HFFc6 (cell line): ENCODE measurements at regions not wholly inside any gene's neighbourhood (a gene's known extent, or its start where the extent isn't known, plus 50 kb on each side); places are given as distances from the start of the nearest gene placed in this dataset.

Experiments used
- DNase-seq: peaks from one replicate; pipeline ENCODE4 v3.0.0-alpha.2; 2018
- H3K27ac Mint-ChIP-seq: 2 replicates; pipeline ENCODE4 v1.8.0; 2020; ENCODE audit warnings: mild to moderate bottlenecking, mixed read lengths
- H3K27me3 Mint-ChIP-seq: 2 replicates; pipeline ENCODE4 v1.8.0; 2021; ENCODE audit warnings: mild to moderate bottlenecking, moderate library complexity, mixed read lengths; ENCODE audit not compliant: insufficient read depth
- H3K36me3 Mint-ChIP-seq: 2 replicates; pipeline ENCODE4 v1.8.0; 2021; ENCODE audit warnings: low read depth, mixed read lengths
- H3K4me1 Mint-ChIP-seq: 2 replicates; pipeline ENCODE4 v1.8.0; 2020; ENCODE audit warnings: low read depth, mixed read lengths
- H3K4me3 Mint-ChIP-seq: 2 replicates; pipeline ENCODE4 v1.8.0; 2020; ENCODE audit warnings: mild to moderate bottlenecking, moderate library complexity, mixed read lengths
- H3K9me3 Mint-ChIP-seq: 2 replicates; pipeline ENCODE4 v1.8.0; 2020; ENCODE audit warnings: mild to moderate bottlenecking, mixed read lengths
- TF ChIP-seq, protein P1 (sequence below): fragments of 200-600 bp; sonication (generic); IDR thresholded peaks from 2 replicates; pipeline ENCODE4 v1.5.0; 2021; ENCODE audit warnings: antibody characterized with exemption, mild to moderate bottlenecking

GRCh38 chr1:38641661-38642060 is 217.9 kb downstream of the RRAGC start:
- TF ChIP-seq, protein P1, sequence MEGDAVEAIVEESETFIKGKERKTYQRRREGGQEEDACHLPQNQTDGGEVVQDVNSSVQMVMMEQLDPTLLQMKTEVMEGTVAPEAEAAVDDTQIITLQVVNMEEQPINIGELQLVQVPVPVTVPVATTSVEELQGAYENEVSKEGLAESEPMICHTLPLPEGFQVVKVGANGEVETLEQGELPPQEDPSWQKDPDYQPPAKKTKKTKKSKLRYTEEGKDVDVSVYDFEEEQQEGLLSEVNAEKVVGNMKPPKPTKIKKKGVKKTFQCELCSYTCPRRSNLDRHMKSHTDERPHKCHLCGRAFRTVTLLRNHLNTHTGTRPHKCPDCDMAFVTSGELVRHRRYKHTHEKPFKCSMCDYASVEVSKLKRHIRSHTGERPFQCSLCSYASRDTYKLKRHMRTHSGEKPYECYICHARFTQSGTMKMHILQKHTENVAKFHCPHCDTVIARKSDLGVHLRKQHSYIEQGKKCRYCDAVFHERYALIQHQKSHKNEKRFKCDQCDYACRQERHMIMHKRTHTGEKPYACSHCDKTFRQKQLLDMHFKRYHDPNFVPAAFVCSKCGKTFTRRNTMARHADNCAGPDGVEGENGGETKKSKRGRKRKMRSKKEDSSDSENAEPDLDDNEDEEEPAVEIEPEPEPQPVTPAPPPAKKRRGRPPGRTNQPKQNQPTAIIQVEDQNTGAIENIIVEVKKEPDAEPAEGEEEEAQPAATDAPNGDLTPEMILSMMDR = no peak
- no peaks in the 10 kb centered on the region for H3K4me1 Mint-ChIP-seq
- H3K27me3 Mint-ChIP-seq = no peaks in the 10 kb centered on the region; the same call in 1 of the 2 replicates
- no peaks in the 10 kb centered on the region; the same call in 1 of the 2 replicates for H3K36me3 Mint-ChIP-seq
- no peak overlapping the region for H3K4me3 Mint-ChIP-seq
- no peak for DNase-seq
- H3K9me3 Mint-ChIP-seq = peaks cover 29% of the 10 kb centered on the region
- no peak overlapping the region for H3K27ac Mint-ChIP-seq

DNA sequence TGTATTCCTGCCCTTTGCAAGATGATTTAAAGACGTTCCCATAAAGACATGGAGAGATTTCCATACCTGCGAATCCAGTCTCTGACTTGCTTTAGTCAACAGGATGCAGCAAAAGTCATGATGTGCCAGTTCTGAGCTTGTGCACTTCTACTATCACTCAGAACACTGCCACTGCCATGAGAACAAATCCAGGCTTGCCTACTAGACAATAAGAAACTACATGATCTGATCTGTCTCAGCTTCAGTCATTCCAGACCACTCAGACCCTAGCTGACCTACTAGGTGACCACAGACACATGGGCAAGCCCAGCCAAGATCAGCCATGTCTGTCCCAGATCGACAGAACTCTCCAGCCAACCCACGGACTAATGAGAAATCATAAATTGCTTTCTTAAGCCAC is 219.2 kb downstream of the RRAGC start:
- Mint-ChIP-seq H3K9me3 (peaks cover 17% of the 10 kb centered on the region), H3K36me3 (no peaks in the 10 kb centered on the region; the same call in 1 of the 2 replicates), H3K4me3 (no peak overlapping the region), H3K4me1 (no peaks in the 10 kb centered on the region), H3K27me3 (no peaks in the 10 kb centered on the region; the same call in 1 of the 2 replicates), H3K27ac (no peak overlapping the region)
- TF ChIP-seq, protein P1 = no peak
- no peak for DNase-seq

DNA sequence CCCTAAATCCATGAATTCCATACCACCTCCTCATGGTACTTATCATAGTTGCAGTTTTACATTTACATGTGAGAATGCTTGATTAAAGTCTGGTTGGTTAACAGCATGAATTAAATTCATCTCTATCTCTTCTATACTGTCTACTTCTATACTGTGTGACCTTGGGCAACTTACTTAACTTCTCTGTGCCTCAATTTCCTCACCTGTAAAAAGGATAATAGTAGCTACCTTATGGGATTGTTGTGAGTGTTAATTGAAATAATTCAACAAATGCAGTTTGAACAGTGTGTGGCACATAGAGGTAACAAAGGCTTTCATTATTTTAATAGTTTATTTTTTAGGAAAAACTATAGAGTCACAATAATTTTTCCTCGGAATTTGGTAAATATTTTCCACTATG is 231.3 kb downstream of the RRAGC start:
- TF ChIP-seq, protein P1 = no peak
- H3K4me3 Mint-ChIP-seq = no peak overlapping the region
- H3K36me3 Mint-ChIP-seq = no peaks in the 10 kb centered on the region
- H3K27ac Mint-ChIP-seq = no peak overlapping the region
- DNase-seq = no peak
- H3K27me3 Mint-ChIP-seq = 0 out of 2 replicates have a peak, but pooled peaks cover 2% of the 10 kb centered on the region
- peaks cover 42% of the 10 kb centered on the region for H3K9me3 Mint-ChIP-seq
- no peaks in the 10 kb centered on the region for H3K4me1 Mint-ChIP-seq

DNA sequence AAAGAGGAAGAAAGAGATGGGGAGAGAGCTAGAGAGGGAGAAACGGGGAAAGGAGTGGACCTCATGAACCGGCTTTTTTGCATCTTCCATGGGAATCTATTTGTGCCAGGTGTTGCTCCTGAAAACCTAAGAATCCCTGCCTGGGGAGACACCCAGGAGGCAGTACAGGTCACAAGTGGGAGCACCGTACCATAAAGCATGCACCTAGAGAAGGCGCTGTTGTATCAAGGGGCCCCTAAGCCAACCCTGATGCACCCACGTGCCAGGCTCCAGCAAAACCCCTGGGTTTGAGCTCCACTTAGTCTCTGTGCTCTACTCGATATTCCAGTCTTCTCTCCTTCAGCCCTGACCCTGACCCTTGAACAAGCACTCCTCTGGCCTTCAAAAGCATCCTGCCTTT is 233.6 kb downstream of the RRAGC start:
- TF ChIP-seq, protein P1 = no peak
- DNase-seq = no peak
- H3K27me3 Mint-ChIP-seq = peaks cover 3% of the 10 kb centered on the region; the same call in 1 of the 2 replicates
- H3K36me3 Mint-ChIP-seq = no peaks in the 10 kb centered on the region
- no peak overlapping the region for H3K4me3 Mint-ChIP-seq
- H3K27ac Mint-ChIP-seq = no peak overlapping the region
- H3K4me1 Mint-ChIP-seq = no peaks in the 10 kb centered on the region
- peaks cover 29% of the 10 kb centered on the region for H3K9me3 Mint-ChIP-seq

DNA sequence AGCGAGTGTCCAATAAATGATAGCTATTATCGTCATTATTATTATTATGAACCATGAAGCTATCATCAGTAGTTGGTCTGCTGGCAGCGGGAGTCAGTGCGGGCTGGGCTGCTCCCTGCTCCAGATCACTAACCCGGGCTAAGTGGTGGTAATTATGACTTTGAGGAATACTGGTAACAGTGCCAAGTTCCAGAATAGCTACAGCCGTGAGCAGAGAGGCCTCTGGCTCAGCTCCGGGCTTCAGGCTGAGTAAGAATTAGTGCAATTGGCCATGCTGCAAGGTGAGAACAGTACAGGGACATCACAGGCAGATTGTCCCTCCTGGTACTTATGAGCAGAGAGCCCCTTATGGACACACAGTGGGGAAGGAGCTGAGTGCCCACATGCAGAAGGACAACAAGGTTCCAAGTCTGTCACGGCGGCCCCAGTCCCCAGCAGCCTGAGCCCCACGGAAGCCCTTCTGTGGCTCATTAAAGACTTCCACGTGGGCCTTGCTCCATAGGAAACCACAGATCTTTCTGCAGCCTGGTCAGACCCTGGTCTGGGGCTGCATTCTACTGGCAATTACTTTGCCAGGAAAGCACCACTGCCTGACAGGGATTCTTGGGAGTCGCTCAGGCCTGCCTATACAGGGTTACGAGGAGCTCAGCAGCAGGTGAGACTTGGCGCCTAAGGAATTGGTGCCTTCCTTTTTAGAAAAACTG is 235.1 kb downstream of the RRAGC start:
- Mint-ChIP-seq H3K4me1 (no peaks in the 10 kb centered on the region), H3K4me3 (no peak overlapping the region), H3K27ac (no peak overlapping the region), H3K36me3 (no peaks in the 10 kb centered on the region), H3K9me3 (peaks cover 22% of the 10 kb centered on the region), H3K27me3 (peaks cover 3% of the 10 kb centered on the region; the same call in 1 of the 2 replicates)
- DNase-seq = no peak
- TF ChIP-seq, protein P1 = no peak
